Natural killer cell (primary cell): ENCODE measurements at regions not wholly inside any gene's neighbourhood (a gene's known extent, or its start where the extent isn't known, plus 50 kb on each side); places are given as distances from the start of the nearest gene placed in this dataset.
A peak's percentile ranks its signal among the peaks of the same experiment; 100 is the strongest.

Experiments used
- ATAC-seq, 3 donors: fragments of 150-1000 bp in 2 of 3; fragments of 200-7000 bp in 1 of 3; cut with Tn5 transposase; 1 replicate in 1 of 3; 2 replicates in 2 of 3; pipeline ENCODE4 v1.10.0; 2021; ENCODE audit warnings: mild to moderate bottlenecking in 2 of 3, moderate library complexity in 2 of 3
- DNase-seq, 2 donors: peaks; one replicate each; pipeline versions ENCODE4 v3.0.0 to v3.0.0-alpha.2; 2013 to 2021; ENCODE audit warnings: mixed read lengths in 1 of 2
- H3K27ac ChIP-seq: one replicate; pipeline ENCODE4 v1.5.1; 2013; ENCODE audit warnings: mild to moderate bottlenecking, low read length
- H3K27me3 ChIP-seq: one replicate; pipeline ENCODE4 v1.6.1; 2013; ENCODE audit warnings: low read length; ENCODE audit not compliant: control insufficient read depth, insufficient read depth
- H3K36me3 ChIP-seq: one replicate; pipeline ENCODE4 v1.6.1; 2013; ENCODE audit warnings: low read length; ENCODE audit not compliant: control insufficient read depth, insufficient read depth
- H3K4me1 ChIP-seq: one replicate; pipeline ENCODE4 v1.6.1; 2013; ENCODE audit warnings: low read length; ENCODE audit not compliant: control insufficient read depth, insufficient read depth
- H3K4me3 ChIP-seq: one replicate; pipeline ENCODE4 v1.5.1; 2013; ENCODE audit warnings: low read length
- H3K9me3 ChIP-seq: one replicate; pipeline ENCODE4 v1.6.1; 2013; ENCODE audit warnings: low read length; ENCODE audit not compliant: control insufficient read depth, insufficient read depth
- H3K27ac Mint-ChIP-seq, 2 donors: one replicate each; pipeline ENCODE4 v1.8.0; 2022; ENCODE audit warnings: mild to moderate bottlenecking in 2 of 2, mixed read lengths in 2 of 2, moderate library complexity in 1 of 2
- H3K27me3 Mint-ChIP-seq, 2 donors: one replicate each; pipeline ENCODE4 v1.8.0; 2022; ENCODE audit warnings: low read depth in 2 of 2, mixed read lengths in 2 of 2
- H3K36me3 Mint-ChIP-seq: one replicate; pipeline ENCODE4 v1.8.0; 2022; ENCODE audit warnings: mixed read lengths
- H3K4me1 Mint-ChIP-seq, 2 donors: one replicate each; pipeline ENCODE4 v1.8.0; 2022; ENCODE audit warnings: mixed read lengths in 2 of 2
- H3K4me3 Mint-ChIP-seq: one replicate; pipeline ENCODE4 v1.8.0; 2022; ENCODE audit warnings: mild to moderate bottlenecking, moderate library complexity, mixed read lengths
- H3K9me3 Mint-ChIP-seq, 2 donors: one replicate each; pipeline ENCODE4 v1.8.0; 2022; ENCODE audit warnings: mixed read lengths in 2 of 2
- CTCF ChIP-seq: fragments of 200-600 bp; IDR thresholded peaks from one replicate; pipeline ENCODE4 v1.8.0; 2022; ENCODE audit warnings: antibody characterized with exemption
- WGBS: methylation state at CpG from one replicate; pipeline ENCODE4 v1.1.7; 2013; ENCODE audit warnings: missing lambda C conversion rate; ENCODE audit not compliant: insufficient coverage; 5-methylcytosine and 5-hydroxymethylcytosine counted together
- intact Hi-C: fragments of 100-400 bp; cut with micrococcal nuclease; formaldehyde crosslinking; loops from one replicate; pipeline ENCODE4 v1.14.2; 2022

GRCh38 chr12:14272956-14273912 lies 92.2 kb upstream of the ATF7IP start:
- Histone ChIP-seq H3K27me3 (no peaks in the 10 kb centered on the region), H3K4me3 (no peak overlapping the region), H3K27ac (peak overlapping the region; percentile 48), H3K9me3 (no peaks in the 10 kb centered on the region), H3K4me1 (peaks cover 11% of the 10 kb centered on the region), H3K36me3 (no peaks in the 10 kb centered on the region)
- no peak for TF ChIP-seq CTCF
- Mint-ChIP-seq H3K27ac (peak overlapping the region; percentile 80 to 85), H3K4me3 (peak overlapping the region; percentile 64), H3K9me3 (peaks cover 4 to 5% of the 10 kb centered on the region in 2 donors), H3K4me1 (peaks cover 15 to 22% of the 10 kb centered on the region in 2 donors), H3K27me3 (no peaks in the 10 kb centered on the region), H3K36me3 (peaks cover 9% of the 10 kb centered on the region)
- ATAC-seq (peak; percentile 59 to 73 (median 69)), DNase-seq (peak in 1 of 2 donors; percentile 18)
- 32% methylated on average over 5 of the region's 8 CpGs for WGBS
- intact Hi-C loops, result no loop called here

DNA sequence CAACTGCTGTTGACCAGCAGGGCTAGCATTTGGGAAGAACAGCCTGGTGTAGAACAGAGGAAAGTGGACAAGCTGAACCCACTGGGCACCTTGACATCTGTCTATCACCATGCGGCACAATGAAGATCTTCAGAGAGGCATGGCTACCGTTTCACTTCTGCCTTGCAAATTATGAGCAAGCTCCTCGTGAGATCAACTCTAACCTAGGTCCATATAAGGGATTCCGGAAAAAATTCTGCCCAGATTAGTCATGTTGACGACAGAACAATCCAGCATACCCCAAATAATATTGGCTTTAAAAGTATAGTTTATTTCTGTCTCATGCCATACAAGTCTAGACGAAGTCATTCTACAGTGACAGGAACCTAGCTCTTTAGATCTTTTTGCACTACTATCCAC lies 91.6 kb upstream of the ATF7IP start:
- H3K27ac Mint-ChIP-seq, result peak overlapping the region; percentile 80 to 85
- H3K9me3 Mint-ChIP-seq, result peaks cover 4 to 5% of the 10 kb centered on the region in 2 donors
- H3K4me1 ChIP-seq, result peaks cover 11% of the 10 kb centered on the region
- no peak overlapping the region for H3K4me3 ChIP-seq
- peaks cover 9% of the 10 kb centered on the region for H3K36me3 Mint-ChIP-seq
- no peak for DNase-seq
- no peaks in the 10 kb centered on the region for H3K27me3 Mint-ChIP-seq
- H3K4me3 Mint-ChIP-seq, result no peak overlapping the region
- 85% methylated on average over 6 of the region's 6 CpGs for WGBS
- peaks cover 15 to 22% of the 10 kb centered on the region in 2 donors for H3K4me1 Mint-ChIP-seq
- intact Hi-C loops, result no loop called here
- H3K9me3 ChIP-seq, result no peaks in the 10 kb centered on the region
- no peak for ATAC-seq
- peak overlapping the region; percentile 48 for H3K27ac ChIP-seq
- no peaks in the 10 kb centered on the region for H3K36me3 ChIP-seq
- TF ChIP-seq CTCF, result no peak
- H3K27me3 ChIP-seq, result no peaks in the 10 kb centered on the region

DNA sequence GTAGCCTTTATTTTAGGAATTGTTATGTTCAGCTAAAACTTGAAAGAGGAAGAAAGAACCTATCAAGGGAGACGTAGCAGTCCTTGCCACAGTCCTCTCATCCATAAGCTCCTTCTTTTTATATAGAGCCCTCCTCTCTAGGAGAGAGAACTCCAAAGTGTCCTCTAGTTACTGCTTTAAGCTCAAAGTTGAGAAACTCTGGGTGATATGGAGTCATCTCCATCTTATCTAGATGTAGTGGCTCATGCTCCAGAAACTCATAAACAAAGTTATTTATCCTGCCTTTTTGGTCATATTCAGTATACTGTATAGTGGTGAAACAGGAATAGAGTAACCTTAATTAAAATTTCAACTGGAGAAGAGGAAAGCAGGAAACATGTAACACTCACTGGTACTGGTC lies 90.4 kb upstream of the ATF7IP start:
- Histone ChIP-seq H3K36me3 (no peaks in the 10 kb centered on the region), H3K4me3 (no peak overlapping the region), H3K9me3 (no peaks in the 10 kb centered on the region), H3K4me1 (peaks cover 11% of the 10 kb centered on the region), H3K27ac (no peak overlapping the region), H3K27me3 (no peaks in the 10 kb centered on the region)
- peaks cover 4% of the 10 kb centered on the region in 2 donors for H3K9me3 Mint-ChIP-seq
- peak overlapping the region; percentile 2 for H3K4me3 Mint-ChIP-seq
- no peak for TF ChIP-seq CTCF
- DNase-seq, result no peak
- no peaks in the 10 kb centered on the region for H3K27me3 Mint-ChIP-seq
- H3K4me1 Mint-ChIP-seq, result peaks cover 15 to 22% of the 10 kb centered on the region in 2 donors
- intact Hi-C loops, result no loop called here
- peak overlapping the region in 1 of 2 donors; percentile 53 for H3K27ac Mint-ChIP-seq
- WGBS, result no CpG with 5 or more reads among the region's 1 CpG
- no peak for ATAC-seq
- H3K36me3 Mint-ChIP-seq, result peaks cover 7% of the 10 kb centered on the region
